Suppressor macrophage treated with lipopolysaccharide for 1 hour (primary cell): ENCODE measurements at regions not wholly inside any gene's neighbourhood (a gene's known extent, or its start where the extent isn't known, plus 50 kb on each side); places are given as distances from the start of the nearest gene placed in this dataset.

ENCODE experiments used
- DNase-seq, 3 donors: peaks; one replicate each; pipeline ENCODE4 v3.0.0-alpha.2; 2020 to 2022

- no peak for DNase-seq
These were observed 644.4 kb upstream of the IGFBP3 start for GRCh38 chr7:46565253-46566096.

DNA sequence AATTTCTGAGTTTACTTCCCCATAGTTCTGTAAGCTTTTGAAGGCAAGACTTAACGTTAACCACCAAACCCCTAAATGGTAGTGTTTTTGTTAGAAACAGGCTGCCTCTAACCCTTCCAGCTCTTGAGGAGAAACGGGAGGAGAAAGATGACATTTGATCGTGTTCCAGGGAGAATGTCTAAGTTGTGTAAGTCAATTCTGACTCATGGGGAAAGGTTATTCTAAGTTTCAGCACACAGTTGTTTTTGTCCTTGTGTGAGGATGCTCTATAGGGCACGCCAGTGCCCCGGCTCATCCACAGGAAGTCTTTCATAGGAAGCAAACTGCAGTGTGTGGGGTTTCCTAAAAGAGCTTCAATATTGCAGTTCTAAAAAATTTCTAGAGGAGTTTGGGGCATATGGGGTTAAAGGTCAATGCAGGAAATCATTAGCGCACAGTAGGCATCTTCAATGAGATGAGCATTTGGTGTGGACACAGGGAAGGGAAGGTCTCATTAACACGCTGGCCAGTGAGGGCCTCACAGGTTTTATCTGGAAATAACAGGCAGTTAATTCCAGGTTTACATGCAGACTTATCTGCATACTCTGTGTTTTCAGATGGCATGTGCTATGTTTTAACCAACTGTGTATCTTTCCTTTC is 638.2 kb upstream of the IGFBP3 start:
- no peak for DNase-seq

GRCh38 chr7:46558482-46559193 is 637.6 kb upstream of the IGFBP3 start:
- no peak for DNase-seq

DNA sequence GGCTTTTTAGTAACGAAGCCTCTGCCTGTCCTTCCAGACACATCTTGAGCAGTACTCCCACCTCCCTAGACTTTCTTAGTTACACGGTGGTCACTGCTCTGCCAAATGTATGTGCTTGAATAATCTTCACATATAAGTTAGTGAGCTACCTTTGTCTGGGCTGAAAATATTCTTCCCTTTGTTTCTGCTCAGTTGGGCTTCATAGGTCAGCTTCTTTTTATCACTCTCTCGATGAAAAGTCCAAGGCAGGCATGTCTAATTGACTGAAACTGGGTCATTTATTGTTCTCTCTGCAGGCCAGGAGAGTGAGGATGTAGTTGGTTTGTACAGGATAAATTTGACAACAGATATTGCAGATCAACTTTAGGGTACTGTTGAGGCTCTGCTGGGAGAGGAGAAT is 636.7 kb upstream of the IGFBP3 start:
- no peak for DNase-seq

DNA sequence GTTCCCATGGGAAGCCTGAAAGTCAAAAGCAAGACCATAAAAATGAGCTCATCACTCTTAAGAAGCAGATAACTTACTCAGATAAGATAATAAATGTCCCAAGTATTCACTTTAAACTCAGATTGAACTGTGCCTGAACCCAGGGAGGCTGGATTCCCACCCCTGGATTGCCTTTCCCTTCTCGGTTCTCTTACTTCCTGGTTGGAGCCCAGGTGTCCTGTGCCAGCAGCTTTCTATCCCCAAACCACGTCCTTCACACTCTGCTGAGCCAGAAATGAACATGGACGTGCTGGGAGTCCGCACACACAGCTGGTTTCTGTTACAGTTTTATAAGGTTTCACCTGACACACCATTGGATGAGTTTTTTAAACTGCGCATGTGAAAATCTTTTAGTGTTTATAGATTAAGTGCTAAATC is 636.2 kb upstream of the IGFBP3 start:
- no peak for DNase-seq

- DNase-seq, result no peak
These were observed 633.8 kb upstream of the IGFBP3 start for GRCh38 chr7:46554688-46555422.

- no peak for DNase-seq
These were observed 630.5 kb upstream of the IGFBP3 start for GRCh38 chr7:46551603-46552002.

DNA sequence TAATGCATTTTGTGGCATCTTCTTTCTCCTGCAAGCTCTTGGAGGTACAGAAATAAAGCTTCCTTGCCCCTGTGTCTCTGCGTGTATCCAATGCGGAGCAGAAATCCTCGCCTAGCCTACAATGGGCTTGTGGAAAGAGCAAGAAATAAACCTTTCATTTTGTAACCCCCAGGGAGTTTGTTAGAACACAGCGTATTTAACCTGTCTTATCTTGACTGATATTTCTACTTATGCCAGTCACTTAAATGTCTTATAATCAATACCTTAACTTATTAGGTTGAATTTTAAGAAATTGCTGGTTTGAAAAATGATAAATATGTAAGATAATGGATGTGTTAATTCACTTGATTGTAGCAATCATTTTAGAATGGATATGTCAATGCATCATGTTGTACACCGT is 629.8 kb upstream of the IGFBP3 start:
- DNase-seq, result no peak

- DNase-seq, result no peak
These were observed 629.0 kb upstream of the IGFBP3 start for GRCh38 chr7:46549892-46550639.

- no peak for DNase-seq
These were observed 628.3 kb upstream of the IGFBP3 start for GRCh38 chr7:46549347-46549746.

DNA sequence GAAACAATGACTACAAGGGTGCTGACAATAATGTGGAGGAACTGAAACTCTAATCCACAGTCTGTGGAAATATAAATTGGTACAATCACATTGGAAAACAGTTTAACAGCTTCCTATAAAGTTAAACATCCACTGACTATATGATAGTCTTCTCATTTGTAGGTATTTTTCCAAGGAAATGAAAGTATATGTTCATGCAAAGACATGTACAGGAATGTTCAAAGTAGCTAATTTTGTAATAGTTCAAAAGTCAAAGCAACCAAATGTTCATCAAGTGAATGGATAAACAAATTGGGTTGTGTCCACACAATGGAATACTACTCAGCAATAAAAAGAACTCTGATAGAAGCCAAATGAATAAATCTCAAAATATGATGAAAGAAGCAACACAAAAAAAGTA is 626.0 kb upstream of the IGFBP3 start:
- DNase-seq, result no peak

- DNase-seq, result no peak
These were observed 624.7 kb upstream of the IGFBP3 start for GRCh38 chr7:46545790-46546189.

GRCh38 chr7:46544396-46545008 is 623.4 kb upstream of the IGFBP3 start:
- DNase-seq, result no peak

- DNase-seq, result no peak
These were observed 621.0 kb upstream of the IGFBP3 start for GRCh38 chr7:46542076-46542475.

DNA sequence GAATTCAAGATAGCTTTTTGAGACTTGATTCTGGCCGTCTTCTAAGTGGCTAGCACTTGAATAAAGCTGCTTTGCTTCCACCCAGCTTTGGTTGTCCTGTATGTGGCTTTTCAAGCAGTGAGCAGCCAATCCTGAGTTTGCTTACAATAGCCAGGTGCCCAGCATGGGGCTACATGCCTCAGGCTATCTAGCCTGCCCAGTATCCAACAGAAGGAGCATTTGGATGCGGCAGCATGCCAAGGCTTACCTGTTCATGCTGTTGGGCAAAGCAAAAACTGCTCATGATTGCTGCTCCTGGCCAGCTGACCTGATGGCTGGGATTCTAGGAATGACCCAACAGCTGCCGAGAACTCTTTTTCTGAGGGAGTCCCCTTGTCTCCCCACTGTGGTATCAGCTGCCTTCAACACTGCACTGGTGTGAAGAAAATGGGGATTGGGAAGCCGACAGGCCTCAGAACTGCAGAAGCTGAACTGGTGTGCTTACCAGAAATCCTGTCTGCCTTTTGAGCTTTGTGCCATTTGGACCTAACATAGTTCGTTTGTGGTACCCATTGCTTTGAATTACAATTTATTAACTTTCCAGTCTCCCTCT is 618.9 kb upstream of the IGFBP3 start:
- DNase-seq, result no peak

GRCh38 chr7:46537191-46537905 is 616.3 kb upstream of the IGFBP3 start:
- no peak for DNase-seq

DNA sequence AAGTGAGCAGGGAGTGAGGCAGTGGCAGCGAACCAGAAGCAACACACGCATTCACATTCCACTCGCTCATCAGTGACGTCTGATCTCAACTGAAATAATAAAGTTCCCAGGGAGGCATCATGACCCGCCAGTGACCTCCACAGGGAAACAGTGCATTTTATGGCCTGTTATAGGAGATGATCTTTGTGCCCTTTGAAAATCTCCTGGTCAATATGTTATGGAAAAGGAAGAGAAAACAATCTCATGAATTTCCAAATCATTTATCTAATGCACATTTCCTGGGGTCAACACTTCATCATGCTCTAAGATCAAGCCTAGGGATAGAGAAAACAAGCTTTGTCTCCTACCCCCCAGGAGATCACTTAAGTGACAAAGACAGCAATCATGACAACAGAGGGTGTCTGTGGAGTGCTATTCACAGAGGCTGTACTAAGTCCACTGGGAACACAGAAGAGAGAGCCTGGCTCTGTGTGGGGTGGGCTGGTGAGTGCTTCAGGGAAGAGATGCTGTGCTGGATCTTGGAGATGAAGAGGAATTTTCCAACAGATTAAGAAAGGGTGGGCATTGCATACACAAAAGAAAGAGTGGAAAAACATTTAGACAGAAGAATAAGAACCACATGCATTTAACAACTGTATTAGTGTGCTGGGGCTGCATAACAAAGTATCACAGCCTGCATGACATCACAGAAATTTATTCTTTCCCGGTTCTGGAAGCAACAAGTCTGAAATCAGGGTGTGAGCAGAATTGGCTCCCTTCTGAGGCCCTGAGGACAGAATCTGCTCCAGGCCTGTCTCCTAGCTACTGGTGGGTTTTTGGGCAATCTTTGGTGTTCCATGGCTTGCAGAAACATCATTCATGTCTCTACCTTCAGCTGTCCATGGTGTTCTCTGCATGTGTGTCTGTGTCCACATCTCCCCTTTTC is 613.9 kb upstream of the IGFBP3 start:
- DNase-seq, result no peak

DNA sequence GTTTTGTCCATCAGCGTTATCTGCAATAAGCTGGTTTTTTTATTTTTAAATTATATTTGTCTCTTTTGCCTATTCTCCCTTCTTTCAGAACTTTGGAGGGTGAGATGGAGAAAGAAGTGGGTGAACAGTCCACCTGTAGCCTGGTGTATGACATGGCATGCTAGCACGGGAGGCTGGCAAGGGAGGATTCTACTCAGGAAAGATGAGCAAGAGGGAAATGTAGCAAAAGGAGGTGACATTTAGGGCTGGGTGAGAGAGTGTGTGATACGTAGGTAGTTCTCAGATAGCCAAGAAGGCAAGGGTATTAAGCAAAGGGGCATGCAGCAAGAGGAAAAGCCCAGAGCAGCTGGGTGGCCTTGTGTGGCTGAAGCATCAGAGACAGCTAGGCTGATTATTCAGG is 612.9 kb upstream of the IGFBP3 start:
- no peak for DNase-seq

GRCh38 chr7:46532571-46532970 is 611.5 kb upstream of the IGFBP3 start:
- DNase-seq, result no peak
